ENCODE measurements at regions not wholly inside any gene's neighbourhood (a gene's known extent, or its start where the extent isn't known, plus 50 kb on each side); places are given as distances from the start of the nearest gene placed in this dataset.

GRCh38 chr15:24745290-24745689, 69.7 kb downstream of the NPAP1 start:
- no peak for TF ChIP-seq ZBTB33 (IDR thresholded peaks at IDR 0.05)
- TF ChIP-seq CTCF (IDR thresholded peaks at IDR 0.05; ENCODE audit: low read depth, low read length, missing input control) = no peak
- TF ChIP-seq RAD21 (IDR thresholded peaks at IDR 0.05) = no peak
- no peak for TF ChIP-seq GABPA (IDR thresholded peaks at IDR 0.05 in 1 of 2, conservative IDR thresholded peaks at IDR 0.05 in 1 of 2)
- TF ChIP-seq JUND (IDR thresholded peaks at IDR 0.05) = no peak
- no peak for TF ChIP-seq FOXA1 (IDR thresholded peaks at IDR 0.05)
- no peak for TF ChIP-seq MAX (IDR thresholded peaks at IDR 0.05)
- TF ChIP-seq YY1 (IDR thresholded peaks at IDR 0.05) = no peak
- TF ChIP-seq REST (IDR thresholded peaks at IDR 0.05) = no peak
- no peak for TF ChIP-seq TAF1 (conservative IDR thresholded peaks at IDR 0.05)
- no peak for TF ChIP-seq RXRA (IDR thresholded peaks at IDR 0.05)
- TF ChIP-seq NR2F2 (IDR thresholded peaks at IDR 0.05) = no peak
- TF ChIP-seq SP1 (IDR thresholded peaks at IDR 0.05) = no peak
- no peak for TF ChIP-seq HNF4G (IDR thresholded peaks at IDR 0.05)

Measured in liver (tissue), 3 donors.